GM12878 (cell line): ENCODE measurements at regions not wholly inside any gene's neighbourhood (a gene's known extent, or its start where the extent isn't known, plus 50 kb on each side); places are given as distances from the start of the nearest gene placed in this dataset.

Source experiments
- ATAC-seq: fragments of 200-7000 bp; cut with Tn5 transposase; 3 replicates; pipeline ENCODE4 v1.9.1; 2020; ENCODE audit warnings: mild to moderate bottlenecking, moderate library complexity
- BruUV-seq: library from RNA; stranded (reverse); fragments of 400-500 nt; replicated peaks from 2 replicates; lab custom pipeline; 2021; lab: Mats Ljungman, UMichigan
- CTCF ChIA-PET: fragments of 300-600 bp; sonication (Branson Sonifier 250); formaldehyde crosslinking; extraction: SDS; loops from one replicate; lab custom pipeline; 2021; ENCODE audit warnings: inconsistent platforms; lab: Yijun Ruan, JAX
- POLR2A ChIA-PET: fragments of 350-600 bp; formaldehyde crosslinking; extraction: SDS; loops from one replicate; lab custom pipeline; 2021; ENCODE audit warnings: inconsistent platforms; lab: Charles Lee
- RAD21 ChIA-PET: fragments of 300-600 bp; sonication (Branson Sonifier 250); formaldehyde crosslinking; loops from one replicate; lab custom pipeline; 2023; ENCODE audit warnings: antibody characterized with exemption; ENCODE audit not compliant: unreplicated experiment; lab: Charles Lee
- SMC1A ChIA-PET: fragments of 300-600 bp; sonication (Branson Sonifier 250); formaldehyde crosslinking; loops from one replicate; lab custom pipeline; 2023; ENCODE audit not compliant: unreplicated experiment, uncharacterized antibody; lab: Charles Lee
- DNase-seq: peaks from one replicate; pipeline ENCODE4 v3.0.0-alpha.2; 2011; ENCODE audit warnings: low read depth, low spot score
- FAIRE-seq: peaks from 3 replicates; lab custom pipeline; 2011; peaks lifted over from hg19 to GRCh38; lab: Jason Lieb, UNC
- H2AFZ ChIP-seq: 2 replicates; pipeline ENCODE4 v1.6.0; 2011; ENCODE audit warnings: low read depth, low read length, control low read depth; ENCODE audit not compliant: control insufficient read depth
- H3K27ac ChIP-seq: 2 replicates; pipeline ENCODE4 v1.5.1; 2011; ENCODE audit warnings: control low read depth; ENCODE audit not compliant: control insufficient read depth, insufficient read depth
- H3K27me3 ChIP-seq, 2 experiments: replicated peaks in 1 of 2; 2 replicates each; pipeline versions ENCODE4 v1.6.0 to v1.6.1; 2011; ENCODE audit warnings: low read length in 1 of 2; ENCODE audit not compliant: control insufficient read depth in 2 of 2, insufficient read depth in 2 of 2
- H3K36me3 ChIP-seq, 2 experiments: 2 replicates each; pipeline ENCODE4 v1.5.1; 2011; ENCODE audit warnings: low read length in 1 of 2; ENCODE audit not compliant: control insufficient read depth in 2 of 2, insufficient read depth in 2 of 2
- H3K4me1 ChIP-seq: 2 replicates; pipeline ENCODE4 v1.6.1; 2011; ENCODE audit warnings: mild to moderate bottlenecking, low read length, moderate library complexity, mixed read lengths; ENCODE audit not compliant: control insufficient read depth, insufficient read depth
- H3K4me2 ChIP-seq: 2 replicates; pipeline ENCODE4 v1.6.0; 2011; ENCODE audit warnings: control low read depth; ENCODE audit not compliant: control insufficient read depth, insufficient read depth
- H3K4me3 ChIP-seq: fragments of 200-600 bp; sonication (generic); 2 replicates; pipeline ENCODE4 v1.5.1; 2016
- H3K79me2 ChIP-seq: 2 replicates; pipeline ENCODE4 v1.6.0; 2011; ENCODE audit warnings: low read length; ENCODE audit not compliant: control insufficient read depth, insufficient read depth
- H3K9ac ChIP-seq: 2 replicates; pipeline ENCODE4 v1.8.0; 2011; ENCODE audit warnings: low read length, control low read depth, mixed read lengths; ENCODE audit not compliant: control insufficient read depth, insufficient read depth
- H3K9me3 ChIP-seq: replicated peaks from 3 replicates; pipeline ENCODE4 v1.5.1; 2011; ENCODE audit warnings: mild to moderate bottlenecking, low read length; ENCODE audit not compliant: control insufficient read depth, insufficient read depth
- H4K20me1 ChIP-seq: 2 replicates; pipeline ENCODE4 v1.6.0; 2011; ENCODE audit not compliant: control insufficient read depth, insufficient read depth
- E4F1 ChIP-seq: fragments of 450-650 bp; IDR thresholded peaks from 2 replicates; pipeline ENCODE4 v1.6.1; 2018; ENCODE audit warnings: borderline replicate concordance, mild to moderate bottlenecking; ENCODE audit not compliant: partially characterized antibody
- JUND ChIP-seq: IDR thresholded peaks from 2 replicates; pipeline ENCODE4 v1.6.1; 2012; ENCODE audit warnings: low read depth, mild to moderate bottlenecking, low read length, improper control_type of control experiment, moderate library complexity
- MTA3 ChIP-seq: IDR thresholded peaks from 2 replicates; pipeline ENCODE4 v1.6.1; 2012; ENCODE audit warnings: low read length, inconsistent platforms, borderline replicate concordance
- PAX8 ChIP-seq: fragments of 450-650 bp; IDR thresholded peaks from 2 replicates; pipeline ENCODE4 v1.6.1; 2017; ENCODE audit warnings: mild to moderate bottlenecking, moderate library complexity
- PBX3 ChIP-seq: IDR thresholded peaks from 2 replicates; pipeline ENCODE4 v1.6.1; 2011; ENCODE audit warnings: mild to moderate bottlenecking, low read depth, low read length, moderate library complexity; ENCODE audit not compliant: insufficient replicate concordance
- STAT1 ChIP-seq: fragments of 450-650 bp; conservative IDR thresholded peaks from 2 replicates; pipeline ENCODE4 v1.6.1; 2014; ENCODE audit warnings: antibody characterized with exemption, mild to moderate bottlenecking
- STAT3 ChIP-seq: IDR thresholded peaks from 2 replicates; pipeline ENCODE4 v1.6.1; 2011; ENCODE audit warnings: low read depth, low read length, improper control_type of control experiment
- ZNF274 ChIP-seq: IDR thresholded peaks from one replicate; pipeline ENCODE4 v1.8.0; 2011; ENCODE audit not compliant: insufficient read length, insufficient read depth
- in situ Hi-C: fragments of 300-500 bp; cut with MboI; formaldehyde crosslinking; loops from 9 replicates; pipeline ENCODE4 v1.14.3; 2018; ENCODE audit warnings: mixed read lengths
- intact Hi-C: fragments of 100-400 bp; cut with micrococcal nuclease; formaldehyde crosslinking; loops from one replicate; pipeline ENCODE4 v1.14.2; 2022; ENCODE audit not compliant: unreplicated experiment
- TF ChIP-seq, protein P1 (sequence below): IDR thresholded peaks from 2 replicates; pipeline ENCODE4 v1.6.1; 2011; ENCODE audit warnings: borderline replicate concordance, low read depth, mild to moderate bottlenecking, moderate library complexity, low read length; ENCODE audit not compliant: insufficient read depth, poor library complexity, severe bottlenecking
- TF ChIP-seq, protein P2 (sequence below): fragments of 450-650 bp; IDR thresholded peaks from 2 replicates; pipeline ENCODE4 v1.6.1; 2017; ENCODE audit warnings: antibody characterized with exemption, mild to moderate bottlenecking, moderate library complexity
- TF ChIP-seq, protein P3 (sequence below): fragments of 450-650 bp; IDR thresholded peaks from 2 replicates; pipeline ENCODE4 v1.6.1; 2018; ENCODE audit warnings: mild to moderate bottlenecking, low read depth, moderate library complexity; ENCODE audit not compliant: partially characterized antibody

DNA sequence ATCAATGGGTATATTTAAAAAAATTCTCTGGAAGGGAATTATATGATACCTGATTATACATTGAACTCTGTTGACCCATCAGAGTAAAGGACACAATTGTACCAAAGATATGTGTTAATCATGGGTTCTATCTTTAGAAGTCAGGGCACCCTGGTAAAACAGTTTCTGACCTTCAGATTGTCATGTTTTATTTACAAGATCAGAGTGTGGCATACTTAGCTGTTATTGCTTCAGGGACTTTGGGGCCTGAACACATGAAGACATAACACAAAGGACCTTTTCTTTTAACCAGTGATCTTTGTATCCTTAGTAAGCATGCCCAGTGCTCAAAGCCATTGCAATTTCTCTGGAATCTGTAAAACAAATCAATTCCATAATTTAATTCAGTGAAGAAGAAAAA is 204.8 kb upstream of the RPS6KA3 start:
- ATAC-seq, result no peak
- no peak overlapping the region for H3K27ac ChIP-seq
- CTCF ChIA-PET, result interaction anchor here (1.2 kb wide), 1 partner anchor 9 kb away, joined by 3 read pairs; no protein-coding TSS in a partner anchor
- H4K20me1 ChIP-seq, result no peaks in the 10 kb centered on the region
- H3K4me1 ChIP-seq, result no peaks in the 10 kb centered on the region
- no peak for DNase-seq
- H3K27me3 ChIP-seq, result no peaks in the 10 kb centered on the region
- no peak for FAIRE-seq
- intact Hi-C loops, result no loop called here
- SMC1A ChIA-PET, result interaction anchor here (0.6 to 1.6 kb wide), 3 partner anchors 10 to 99 kb away, joined by 3 to 5 read pairs (median 3); no protein-coding TSS in a partner anchor
- POLR2A ChIA-PET, result interaction anchor here (0.5 kb wide), 1 partner anchor 1471 kb away, joined by 3 read pairs; no protein-coding TSS in a partner anchor
- RAD21 ChIA-PET, result no interaction called here
- no peaks in the 10 kb centered on the region for H3K79me2 ChIP-seq
- no peak overlapping the region for H3K4me2 ChIP-seq
- H2AFZ ChIP-seq, result no peak overlapping the region
- in situ Hi-C loops, result no loop called here
- no peak overlapping the region for H3K9ac ChIP-seq
- no TSS peak for BruUV-seq
- no peak overlapping the region for H3K4me3 ChIP-seq
- H3K9me3 ChIP-seq, result no peaks in the 10 kb centered on the region
- no peaks in the 10 kb centered on the region for H3K36me3 ChIP-seq
- no peak for TF ChIP-seq MTA3
- no peak for TF ChIP-seq E4F1
- TF ChIP-seq, protein P1, sequence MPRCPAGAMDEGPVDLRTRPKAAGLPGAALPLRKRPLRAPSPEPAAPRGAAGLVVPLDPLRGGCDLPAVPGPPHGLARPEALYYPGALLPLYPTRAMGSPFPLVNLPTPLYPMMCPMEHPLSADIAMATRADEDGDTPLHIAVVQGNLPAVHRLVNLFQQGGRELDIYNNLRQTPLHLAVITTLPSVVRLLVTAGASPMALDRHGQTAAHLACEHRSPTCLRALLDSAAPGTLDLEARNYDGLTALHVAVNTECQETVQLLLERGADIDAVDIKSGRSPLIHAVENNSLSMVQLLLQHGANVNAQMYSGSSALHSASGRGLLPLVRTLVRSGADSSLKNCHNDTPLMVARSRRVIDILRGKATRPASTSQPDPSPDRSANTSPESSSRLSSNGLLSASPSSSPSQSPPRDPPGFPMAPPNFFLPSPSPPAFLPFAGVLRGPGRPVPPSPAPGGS, result no peak
- no peak for TF ChIP-seq JUND
- TF ChIP-seq STAT3, result no peak
- TF ChIP-seq, protein P2, sequence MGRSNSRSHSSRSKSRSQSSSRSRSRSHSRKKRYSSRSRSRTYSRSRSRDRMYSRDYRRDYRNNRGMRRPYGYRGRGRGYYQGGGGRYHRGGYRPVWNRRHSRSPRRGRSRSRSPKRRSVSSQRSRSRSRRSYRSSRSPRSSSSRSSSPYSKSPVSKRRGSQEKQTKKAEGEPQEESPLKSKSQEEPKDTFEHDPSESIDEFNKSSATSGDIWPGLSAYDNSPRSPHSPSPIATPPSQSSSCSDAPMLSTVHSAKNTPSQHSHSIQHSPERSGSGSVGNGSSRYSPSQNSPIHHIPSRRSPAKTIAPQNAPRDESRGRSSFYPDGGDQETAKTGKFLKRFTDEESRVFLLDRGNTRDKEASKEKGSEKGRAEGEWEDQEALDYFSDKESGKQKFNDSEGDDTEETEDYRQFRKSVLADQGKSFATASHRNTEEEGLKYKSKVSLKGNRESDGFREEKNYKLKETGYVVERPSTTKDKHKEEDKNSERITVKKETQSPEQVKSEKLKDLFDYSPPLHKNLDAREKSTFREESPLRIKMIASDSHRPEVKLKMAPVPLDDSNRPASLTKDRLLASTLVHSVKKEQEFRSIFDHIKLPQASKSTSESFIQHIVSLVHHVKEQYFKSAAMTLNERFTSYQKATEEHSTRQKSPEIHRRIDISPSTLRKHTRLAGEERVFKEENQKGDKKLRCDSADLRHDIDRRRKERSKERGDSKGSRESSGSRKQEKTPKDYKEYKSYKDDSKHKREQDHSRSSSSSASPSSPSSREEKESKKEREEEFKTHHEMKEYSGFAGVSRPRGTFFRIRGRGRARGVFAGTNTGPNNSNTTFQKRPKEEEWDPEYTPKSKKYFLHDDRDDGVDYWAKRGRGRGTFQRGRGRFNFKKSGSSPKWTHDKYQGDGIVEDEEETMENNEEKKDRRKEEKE, result no peak
- TF ChIP-seq ZNF274, result no peak
- TF ChIP-seq PAX8, result no peak
- TF ChIP-seq, protein P3, sequence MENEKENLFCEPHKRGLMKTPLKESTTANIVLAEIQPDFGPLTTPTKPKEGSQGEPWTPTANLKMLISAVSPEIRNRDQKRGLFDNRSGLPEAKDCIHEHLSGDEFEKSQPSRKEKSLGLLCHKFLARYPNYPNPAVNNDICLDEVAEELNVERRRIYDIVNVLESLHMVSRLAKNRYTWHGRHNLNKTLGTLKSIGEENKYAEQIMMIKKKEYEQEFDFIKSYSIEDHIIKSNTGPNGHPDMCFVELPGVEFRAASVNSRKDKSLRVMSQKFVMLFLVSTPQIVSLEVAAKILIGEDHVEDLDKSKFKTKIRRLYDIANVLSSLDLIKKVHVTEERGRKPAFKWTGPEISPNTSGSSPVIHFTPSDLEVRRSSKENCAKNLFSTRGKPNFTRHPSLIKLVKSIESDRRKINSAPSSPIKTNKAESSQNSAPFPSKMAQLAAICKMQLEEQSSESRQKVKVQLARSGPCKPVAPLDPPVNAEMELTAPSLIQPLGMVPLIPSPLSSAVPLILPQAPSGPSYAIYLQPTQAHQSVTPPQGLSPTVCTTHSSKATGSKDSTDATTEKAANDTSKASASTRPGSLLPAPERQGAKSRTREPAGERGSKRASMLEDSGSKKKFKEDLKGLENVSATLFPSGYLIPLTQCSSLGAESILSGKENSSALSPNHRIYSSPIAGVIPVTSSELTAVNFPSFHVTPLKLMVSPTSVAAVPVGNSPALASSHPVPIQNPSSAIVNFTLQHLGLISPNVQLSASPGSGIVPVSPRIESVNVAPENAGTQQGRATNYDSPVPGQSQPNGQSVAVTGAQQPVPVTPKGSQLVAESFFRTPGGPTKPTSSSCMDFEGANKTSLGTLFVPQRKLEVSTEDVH, result no peak
- no peak for TF ChIP-seq STAT1
- TF ChIP-seq PBX3, result no peak
